HepG2 (cell line): ENCODE measurements at regions not wholly inside any gene's neighbourhood (a gene's known extent, or its start where the extent isn't known, plus 50 kb on each side); places are given as distances from the start of the nearest gene placed in this dataset.

Experiments
- ATAC-seq: fragments of 200-7000 bp; cut with Tn5 transposase; 3 replicates; pipeline ENCODE4 v1.9.1; 2020; ENCODE audit warnings: mild to moderate bottlenecking, moderate library complexity
- BruUV-seq: library from RNA; stranded (reverse); fragments of 400-500 nt; replicated peaks from 2 replicates; lab custom pipeline; 2021; lab: Mats Ljungman, UMichigan
- CTCF ChIA-PET: fragments of 300-600 bp; formaldehyde crosslinking; extraction: SDS; loops from one replicate; lab custom pipeline; 2021; ENCODE audit warnings: low total read pairs, inconsistent platforms, low intra/inter-chr PET ratio; lab: Yijun Ruan, JAX
- POLR2A ChIA-PET: fragments of 350-600 bp; sonication (Branson Sonifier 250); formaldehyde crosslinking; loops from one replicate; lab custom pipeline; 2020; ENCODE audit warnings: antibody characterized with exemption, inconsistent platforms; lab: Yijun Ruan, JAX
- DNase-seq: peaks from one replicate; pipeline ENCODE4 v3.0.0-alpha.2; 2015; ENCODE audit warnings: low spot score
- FAIRE-seq: peaks from 3 replicates; lab custom pipeline; 2011; peaks lifted over from hg19 to GRCh38; lab: Jason Lieb, UNC
- H2AFZ ChIP-seq: one replicate; pipeline ENCODE4 v1.6.1; 2011; ENCODE audit warnings: low read length, inconsistent platforms
- H3K27ac ChIP-seq: fragments of 300-600 bp; 3 replicates; pipeline ENCODE4 v1.8.0; 2011; ENCODE audit warnings: mixed run types, mild to moderate bottlenecking, mixed read lengths, low read length, inconsistent platforms; ENCODE audit not compliant: insufficient read depth; ENCODE audit errors: extremely low read length
- H3K27me3 ChIP-seq, 2 experiments: fragments of 200-600 bp in 1 of 2; 2 replicates in 1 of 2; 3 replicates in 1 of 2; pipeline versions ENCODE4 v1.6.0 to v1.8.0; 2011; ENCODE audit warnings: low read length in 2 of 2, mild to moderate bottlenecking in 2 of 2, moderate library complexity in 2 of 2, inconsistent platforms in 1 of 2; ENCODE audit not compliant: insufficient read depth in 2 of 2, control insufficient read depth in 1 of 2
- H3K36me3 ChIP-seq, 2 experiments: fragments of 200-600 bp in 1 of 2; replicated peaks in 1 of 2; 2 replicates in 1 of 2; 3 replicates in 1 of 2; pipeline versions ENCODE4 v1.5.1 to v1.8.0; 2011; ENCODE audit warnings: low read length in 2 of 2, inconsistent platforms in 1 of 2; ENCODE audit not compliant: insufficient read depth in 2 of 2, control insufficient read depth in 1 of 2
- H3K4me1 ChIP-seq: 2 replicates; pipeline ENCODE4 v1.5.1; 2012; ENCODE audit warnings: low read length, inconsistent platforms; ENCODE audit not compliant: insufficient read depth
- H3K4me2 ChIP-seq: 2 replicates; pipeline ENCODE4 v1.6.0; 2011; ENCODE audit warnings: low read depth, low read length, inconsistent platforms
- H3K4me3 ChIP-seq, 3 experiments: fragments of 200-600 bp in 1 of 3; sonication (generic), shearing (Covaris generic) in 1 of 3; replicated peaks in 1 of 3; 2 replicates each; pipeline ENCODE4 v1.5.1; 2011 to 2016; ENCODE audit warnings: low read length in 3 of 3, inconsistent platforms in 2 of 3, low read depth in 2 of 3, mild to moderate bottlenecking in 2 of 3, control low read depth in 1 of 3, mixed read lengths in 1 of 3; ENCODE audit not compliant: insufficient read depth in 1 of 3
- H3K79me2 ChIP-seq: one replicate; pipeline ENCODE4 v1.6.1; 2011; ENCODE audit warnings: low read length, inconsistent platforms; ENCODE audit not compliant: insufficient read depth
- H3K9ac ChIP-seq: 2 replicates; pipeline ENCODE4 v1.6.0; 2011; ENCODE audit warnings: mild to moderate bottlenecking, low read depth, low read length, inconsistent platforms; ENCODE audit not compliant: insufficient read depth
- H3K9me3 ChIP-seq: 2 replicates; pipeline ENCODE4 v1.5.1; 2012; ENCODE audit warnings: mild to moderate bottlenecking, low read length
- H4K20me1 ChIP-seq: 2 replicates; pipeline ENCODE4 v1.6.0; 2011; ENCODE audit warnings: inconsistent platforms, mild to moderate bottlenecking, low read length, moderate library complexity; ENCODE audit not compliant: insufficient read depth
- CBX1 ChIP-seq: IDR thresholded peaks from one replicate; pipeline ENCODE4 v1.6.1; 2016; ENCODE audit warnings: antibody characterized with exemption, low read depth
- HNRNPLL ChIP-seq: fragments of 200-400 bp; formaldehyde crosslinking; IDR thresholded peaks from 2 replicates; pipeline ENCODE4 v1.6.1; 2017; ENCODE audit warnings: mild to moderate bottlenecking, low read depth, low read length; ENCODE audit not compliant: poor library complexity, severe bottlenecking
- IKZF4 ChIP-seq: sonication (generic); formaldehyde crosslinking; IDR thresholded peaks from 2 replicates; pipeline ENCODE4 v1.5.1; 2020; ENCODE audit warnings: borderline replicate concordance, mild to moderate bottlenecking, low read depth, missing genetic modification reagents; ENCODE audit errors: not compliant biosample characterization
- ZFP36 ChIP-seq: fragments of 150-350 bp; IDR thresholded peaks from 2 replicates; pipeline ENCODE4 v1.6.1; 2018; ENCODE audit warnings: borderline replicate concordance, low read length, low read depth; ENCODE audit not compliant: partially characterized antibody
- WGBS: methylation state at CpG from one replicate; pipeline ENCODE4 v1.1.6; 2017; ENCODE audit warnings: low lambda C conversion rate; 5-methylcytosine and 5-hydroxymethylcytosine counted together
- in situ Hi-C: cut with HindIII; loops from 2 replicates; pipeline ENCODE4 v1.10.0; 2017; ENCODE audit warnings: low pct_unique_long_range_greater_than_20kb; ENCODE audit not compliant: extremely low pct_ligation_motif_present
- intact Hi-C: fragments of 100-400 bp; cut with micrococcal nuclease; formaldehyde crosslinking; loops from one replicate; pipeline ENCODE4 v1.10.0; 2022; ENCODE audit not compliant: unreplicated experiment
- TF ChIP-seq, protein P1 (sequence below), 2 experiments: sonication (generic) in 1 of 2; formaldehyde crosslinking in 1 of 2; IDR thresholded peaks; 2 replicates each; pipeline versions ENCODE4 v1.6.1 to v1.9.0; 2014 to 2022; ENCODE audit warnings: antibody characterized with exemption in 1 of 2, borderline replicate concordance in 1 of 2, inconsistent platforms in 1 of 2, low read depth in 1 of 2, missing genetic modification reagents in 1 of 2
- TF ChIP-seq, protein P2 (sequence below): sonication (generic); formaldehyde crosslinking; IDR thresholded peaks from 2 replicates; pipeline ENCODE4 v1.5.0; 2020; ENCODE audit warnings: mild to moderate bottlenecking, missing genetic modification reagents

DNA sequence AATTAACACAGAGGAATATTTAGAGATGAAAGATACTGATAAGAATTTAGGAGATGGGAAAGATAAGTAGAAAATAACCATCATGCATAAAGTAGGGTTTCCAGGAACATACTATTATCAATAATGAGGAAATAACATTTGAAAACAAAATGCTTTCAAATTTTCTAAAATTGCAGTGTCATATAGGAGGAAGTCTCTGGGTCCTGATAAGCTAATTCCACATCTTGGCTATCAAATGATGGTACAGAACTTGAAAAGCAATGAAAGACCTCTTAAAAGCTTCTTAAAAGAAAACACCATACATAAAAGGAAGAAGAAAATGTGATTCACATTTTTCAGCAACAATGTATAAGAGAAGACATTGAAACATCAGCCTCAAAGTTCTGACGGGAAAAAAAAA, 1024.8 kb downstream of the TSN start:
- no peaks in the 10 kb centered on the region for H4K20me1 ChIP-seq
- FAIRE-seq (no peak), DNase-seq (no peak), ATAC-seq (no peak)
- 25% methylated on average over 1 of the region's 1 CpG for WGBS
- H3K9me3 ChIP-seq: peaks cover 56% of the 10 kb centered on the region
- in situ Hi-C loops (no loop called here), intact Hi-C loops (no loop called here)
- H2AFZ ChIP-seq: no peak overlapping the region
- BruUV-seq: no TSS peak
- no peak overlapping the region for H3K9ac ChIP-seq
- H3K36me3 ChIP-seq: no peaks in the 10 kb centered on the region
- H3K27me3 ChIP-seq: no peaks in the 10 kb centered on the region
- H3K27ac ChIP-seq: no peak overlapping the region
- POLR2A ChIA-PET: no interaction called here
- CTCF ChIA-PET: no interaction called here
- no peaks in the 10 kb centered on the region for H3K4me1 ChIP-seq
- TF ChIP-seq ZFP36 (no peak), HNRNPLL (no peak), CBX1 (no peak), IKZF4 (no peak)
- TF ChIP-seq, protein P1, sequence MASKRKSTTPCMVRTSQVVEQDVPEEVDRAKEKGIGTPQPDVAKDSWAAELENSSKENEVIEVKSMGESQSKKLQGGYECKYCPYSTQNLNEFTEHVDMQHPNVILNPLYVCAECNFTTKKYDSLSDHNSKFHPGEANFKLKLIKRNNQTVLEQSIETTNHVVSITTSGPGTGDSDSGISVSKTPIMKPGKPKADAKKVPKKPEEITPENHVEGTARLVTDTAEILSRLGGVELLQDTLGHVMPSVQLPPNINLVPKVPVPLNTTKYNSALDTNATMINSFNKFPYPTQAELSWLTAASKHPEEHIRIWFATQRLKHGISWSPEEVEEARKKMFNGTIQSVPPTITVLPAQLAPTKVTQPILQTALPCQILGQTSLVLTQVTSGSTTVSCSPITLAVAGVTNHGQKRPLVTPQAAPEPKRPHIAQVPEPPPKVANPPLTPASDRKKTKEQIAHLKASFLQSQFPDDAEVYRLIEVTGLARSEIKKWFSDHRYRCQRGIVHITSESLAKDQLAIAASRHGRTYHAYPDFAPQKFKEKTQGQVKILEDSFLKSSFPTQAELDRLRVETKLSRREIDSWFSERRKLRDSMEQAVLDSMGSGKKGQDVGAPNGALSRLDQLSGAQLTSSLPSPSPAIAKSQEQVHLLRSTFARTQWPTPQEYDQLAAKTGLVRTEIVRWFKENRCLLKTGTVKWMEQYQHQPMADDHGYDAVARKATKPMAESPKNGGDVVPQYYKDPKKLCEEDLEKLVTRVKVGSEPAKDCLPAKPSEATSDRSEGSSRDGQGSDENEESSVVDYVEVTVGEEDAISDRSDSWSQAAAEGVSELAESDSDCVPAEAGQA (IDR thresholded peaks at IDR 0.05; ENCODE audit: low read depth): no peak
- TF ChIP-seq, protein P1 (CRISPR knock-in tag; IDR thresholded peaks at IDR 0.05; ENCODE audit: borderline replicate concordance): no peak
- TF ChIP-seq, protein P2, sequence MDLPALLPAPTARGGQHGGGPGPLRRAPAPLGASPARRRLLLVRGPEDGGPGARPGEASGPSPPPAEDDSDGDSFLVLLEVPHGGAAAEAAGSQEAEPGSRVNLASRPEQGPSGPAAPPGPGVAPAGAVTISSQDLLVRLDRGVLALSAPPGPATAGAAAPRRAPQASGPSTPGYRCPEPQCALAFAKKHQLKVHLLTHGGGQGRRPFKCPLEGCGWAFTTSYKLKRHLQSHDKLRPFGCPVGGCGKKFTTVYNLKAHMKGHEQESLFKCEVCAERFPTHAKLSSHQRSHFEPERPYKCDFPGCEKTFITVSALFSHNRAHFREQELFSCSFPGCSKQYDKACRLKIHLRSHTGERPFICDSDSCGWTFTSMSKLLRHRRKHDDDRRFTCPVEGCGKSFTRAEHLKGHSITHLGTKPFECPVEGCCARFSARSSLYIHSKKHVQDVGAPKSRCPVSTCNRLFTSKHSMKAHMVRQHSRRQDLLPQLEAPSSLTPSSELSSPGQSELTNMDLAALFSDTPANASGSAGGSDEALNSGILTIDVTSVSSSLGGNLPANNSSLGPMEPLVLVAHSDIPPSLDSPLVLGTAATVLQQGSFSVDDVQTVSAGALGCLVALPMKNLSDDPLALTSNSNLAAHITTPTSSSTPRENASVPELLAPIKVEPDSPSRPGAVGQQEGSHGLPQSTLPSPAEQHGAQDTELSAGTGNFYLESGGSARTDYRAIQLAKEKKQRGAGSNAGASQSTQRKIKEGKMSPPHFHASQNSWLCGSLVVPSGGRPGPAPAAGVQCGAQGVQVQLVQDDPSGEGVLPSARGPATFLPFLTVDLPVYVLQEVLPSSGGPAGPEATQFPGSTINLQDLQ: no peak
- no peaks in the 10 kb centered on the region for H3K79me2 ChIP-seq
- H3K4me2 ChIP-seq: no peak overlapping the region
- H3K4me3 ChIP-seq: no peak overlapping the region
